GM23338 (cell line): ENCODE measurements at regions not wholly inside any gene's neighbourhood (a gene's known extent, or its start where the extent isn't known, plus 50 kb on each side); places are given as distances from the start of the nearest gene placed in this dataset.
A peak's percentile ranks its signal among the peaks of the same experiment; 100 is the strongest.

ENCODE experiments used
- ATAC-seq: fragments of 200-7000 bp; cut with Tn5 transposase; 3 replicates; pipeline ENCODE4 v1.9.1; 2020
- DNase-seq: peaks from one replicate; pipeline ENCODE4 v3.0.0-alpha.2; 2015; ENCODE audit warnings: low spot score
- H2AFZ ChIP-seq: fragments of 200-600 bp; sonication (generic); 2 replicates; pipeline ENCODE4 v1.8.0; 2016; ENCODE audit warnings: antibody characterized with exemption, mild to moderate bottlenecking, moderate library complexity
- H3F3A ChIP-seq: fragments of 200-600 bp; sonication (generic); replicated peaks from 2 replicates; pipeline ENCODE4 v1.8.0; 2017; ENCODE audit warnings: antibody characterized with exemption, mixed run types, low read depth
- H3K27ac ChIP-seq: fragments of 200-600 bp; sonication (generic); 2 replicates; pipeline ENCODE4 v1.6.1; 2016; ENCODE audit warnings: low read depth
- H3K27me3 ChIP-seq: fragments of 200-600 bp; sonication (generic); 2 replicates; pipeline ENCODE4 v1.8.0; 2016; ENCODE audit warnings: mild to moderate bottlenecking, mixed run types, moderate library complexity; ENCODE audit not compliant: insufficient read depth
- H3K36me3 ChIP-seq: fragments of 200-600 bp; sonication (generic); 2 replicates; pipeline ENCODE4 v1.8.0; 2016; ENCODE audit warnings: mild to moderate bottlenecking; ENCODE audit not compliant: insufficient read depth
- H3K4me1 ChIP-seq: fragments of 200-600 bp; sonication (generic); 2 replicates; pipeline ENCODE4 v1.8.0; 2016; ENCODE audit warnings: mild to moderate bottlenecking, moderate library complexity; ENCODE audit not compliant: insufficient read depth
- H3K4me2 ChIP-seq: fragments of 200-600 bp; sonication (generic); 2 replicates; pipeline ENCODE4 v1.7.1; 2017; ENCODE audit warnings: mixed run types
- H3K4me3 ChIP-seq: fragments of 200-600 bp; sonication (generic); 2 replicates; pipeline ENCODE4 v1.6.1; 2016; ENCODE audit warnings: mixed run types
- H3K79me2 ChIP-seq: fragments of 200-600 bp; sonication (generic); replicated peaks from 2 replicates; pipeline ENCODE4 v1.8.0; 2017; ENCODE audit warnings: mild to moderate bottlenecking; ENCODE audit not compliant: insufficient read depth
- H3K9me2 ChIP-seq: fragments of 200-600 bp; sonication (generic); 2 replicates; pipeline ENCODE4 v1.8.0; 2017; ENCODE audit not compliant: insufficient read depth
- H4K20me1 ChIP-seq: fragments of 200-600 bp; sonication (generic); replicated peaks from 2 replicates; pipeline ENCODE4 v1.8.0; 2017; ENCODE audit warnings: mild to moderate bottlenecking; ENCODE audit not compliant: insufficient read depth
- H3K27ac Mint-ChIP-seq: 2 replicates; pipeline ENCODE4 v1.8.0; 2020; ENCODE audit warnings: inconsistent platforms, mild to moderate bottlenecking, moderate library complexity, mixed read lengths
- H3K27me3 Mint-ChIP-seq: 3 replicates; pipeline ENCODE4 v1.8.0; 2022; ENCODE audit warnings: low read depth, mild to moderate bottlenecking, moderate library complexity, mixed read lengths, inconsistent platforms; ENCODE audit not compliant: insufficient read depth, poor library complexity
- H3K36me3 Mint-ChIP-seq: 3 replicates; pipeline ENCODE4 v1.8.0; 2021; ENCODE audit warnings: low read depth, mild to moderate bottlenecking, inconsistent platforms, moderate library complexity, mixed read lengths
- H3K4me1 Mint-ChIP-seq: 3 replicates; pipeline ENCODE4 v1.8.0; 2020; ENCODE audit warnings: mild to moderate bottlenecking, inconsistent platforms, mixed read lengths
- H3K4me3 Mint-ChIP-seq: 3 replicates; pipeline ENCODE4 v1.8.0; 2021; ENCODE audit warnings: moderate library complexity, mild to moderate bottlenecking, inconsistent platforms, mixed read lengths
- H3K9me3 Mint-ChIP-seq: 3 replicates; pipeline ENCODE4 v1.8.0; 2020; ENCODE audit warnings: moderate library complexity, mild to moderate bottlenecking, inconsistent platforms, mixed read lengths
- CTCF ChIP-seq, 2 experiments: fragments of 200-600 bp in 1 of 2; sonication (generic) in 1 of 2; conservative IDR thresholded peaks; 2 replicates each; pipeline versions ENCODE4 v1.5.1 to v1.6.1; 2016 to 2017; ENCODE audit warnings: antibody characterized with exemption in 2 of 2, low read depth in 2 of 2, mild to moderate bottlenecking in 2 of 2, moderate library complexity in 1 of 2
- ETS1 ChIP-seq: IDR thresholded peaks from 2 replicates; pipeline ENCODE4 v1.6.1; 2016; ENCODE audit warnings: antibody characterized with exemption
- EZH2phosphoT487 ChIP-seq: fragments of 200-600 bp; sonication (generic); IDR thresholded peaks from one replicate; pipeline ENCODE4 v1.8.1; 2018; ENCODE audit warnings: antibody characterized with exemption; ENCODE audit not compliant: unreplicated experiment
- JUNB ChIP-seq: IDR thresholded peaks from one replicate; pipeline ENCODE4 v1.6.1; 2016; ENCODE audit warnings: antibody characterized with exemption; ENCODE audit not compliant: unreplicated experiment
- REST ChIP-seq: IDR thresholded peaks from one replicate; pipeline ENCODE4 v1.6.1; 2018; ENCODE audit warnings: antibody characterized with exemption; ENCODE audit not compliant: unreplicated experiment
- STAT1 ChIP-seq: IDR thresholded peaks from one replicate; pipeline ENCODE4 v1.6.1; 2016; ENCODE audit warnings: antibody characterized with exemption; ENCODE audit not compliant: unreplicated experiment
- ZNF114 ChIP-seq: fragments of 250-450 bp; sonication (Bioruptor Pico); IDR thresholded peaks from 2 replicates; pipeline ENCODE4 v1.5.0; 2020; ENCODE audit warnings: mild to moderate bottlenecking, moderate library complexity

- Histone ChIP-seq H3K27me3 (no peaks in the 10 kb centered on the region), H3F3A (no peaks in the 10 kb centered on the region), H3K79me2 (no peaks in the 10 kb centered on the region), H3K27ac (no peak overlapping the region), H3K4me3 (no peak overlapping the region), H3K9me2 (peaks cover 15% of the 10 kb centered on the region; the same call in 1 of the 2 replicates), H3K36me3 (no peaks in the 10 kb centered on the region; the same call in 1 of the 2 replicates), H3K4me2 (no peak overlapping the region), H4K20me1 (no peaks in the 10 kb centered on the region), H3K4me1 (peaks cover 4% of the 10 kb centered on the region; the same call in 1 of the 2 replicates), H2AFZ (peak overlapping the region; percentile 87)
- Mint-ChIP-seq H3K27me3 (no peaks in the 10 kb centered on the region), H3K4me3 (no peak overlapping the region), H3K36me3 (no peaks in the 10 kb centered on the region), H3K27ac (no peak overlapping the region), H3K4me1 (no peaks in the 10 kb centered on the region), H3K9me3 (no peaks in the 10 kb centered on the region; the same call in 2 of the 3 replicates)
- DNase-seq (no peak), ATAC-seq (no peak)
- TF ChIP-seq ETS1 (no peak), EZH2phosphoT487 (no peak)
Observed at GRCh38 chr6:47376930-47377329, 67.2 kb upstream of the TNFRSF21 start.

GRCh38 chr6:47377971-47378370 lies 68.3 kb upstream of the TNFRSF21 start:
- DNase-seq: no peak
- H3K27ac Mint-ChIP-seq: no peak overlapping the region
- H3F3A ChIP-seq: no peaks in the 10 kb centered on the region
- no peaks in the 10 kb centered on the region for H3K79me2 ChIP-seq
- TF ChIP-seq CTCF (conservative IDR thresholded peaks at IDR 0.05; ENCODE audit: low read depth in 2 of 2) (no peak), ZNF114 (CRISPR knock-in tag) (no peak), JUNB (no peak), REST (no peak), STAT1 (no peak)
- no peaks in the 10 kb centered on the region for H3K27me3 Mint-ChIP-seq
- H3K36me3 ChIP-seq: no peaks in the 10 kb centered on the region
- H3K4me1 Mint-ChIP-seq: no peaks in the 10 kb centered on the region
- no peaks in the 10 kb centered on the region for H3K36me3 Mint-ChIP-seq
- ATAC-seq: no peak
- peak overlapping the region; percentile 87; the same call in 1 of the 2 replicates for H2AFZ ChIP-seq
- H3K27me3 ChIP-seq: no peaks in the 10 kb centered on the region
- H3K27ac ChIP-seq: no peak overlapping the region
- no peak overlapping the region for H3K4me3 ChIP-seq
- no peak overlapping the region for H3K4me2 ChIP-seq
- no peaks in the 10 kb centered on the region for H3K4me1 ChIP-seq
- H3K4me3 Mint-ChIP-seq: no peak overlapping the region
- no peaks in the 10 kb centered on the region for H3K9me3 Mint-ChIP-seq
- H4K20me1 ChIP-seq: no peaks in the 10 kb centered on the region
- peaks cover 14% of the 10 kb centered on the region; the same call in 1 of the 2 replicates for H3K9me2 ChIP-seq
